Smooth muscle cell (in vitro differentiated cells): ENCODE measurements at regions not wholly inside any gene's neighbourhood (a gene's known extent, or its start where the extent isn't known, plus 50 kb on each side); places are given as distances from the start of the nearest gene placed in this dataset.

Experiments used
- DNase-seq: peaks from one replicate; lab custom pipeline; 2025; ENCODE audit not compliant: unreplicated experiment; lab: John Stamatoyannopoulos, UW
- H2AFZ ChIP-seq: fragments of 200-600 bp; sonication (generic); 2 replicates; pipeline ENCODE4 v1.6.0; 2016; ENCODE audit warnings: antibody characterized with exemption, low read depth, mild to moderate bottlenecking
- H3F3A ChIP-seq: fragments of 200-600 bp; sonication (generic); 2 replicates; pipeline ENCODE4 v1.6.0; 2017; ENCODE audit warnings: antibody characterized with exemption, low read depth
- H3K27ac ChIP-seq: fragments of 200-600 bp; sonication (generic); 2 replicates; pipeline ENCODE4 v1.5.1; 2016; ENCODE audit warnings: low read depth, mild to moderate bottlenecking
- H3K27me3 ChIP-seq: fragments of 200-600 bp; sonication (generic); 2 replicates; pipeline ENCODE4 v1.6.1; 2016; ENCODE audit warnings: low read depth, mild to moderate bottlenecking
- H3K36me3 ChIP-seq: fragments of 200-600 bp; sonication (generic); 2 replicates; pipeline ENCODE4 v1.5.1; 2016; ENCODE audit warnings: low read depth
- H3K4me1 ChIP-seq: fragments of 200-600 bp; sonication (generic); 2 replicates; pipeline ENCODE4 v1.5.1; 2016; ENCODE audit warnings: low read depth
- H3K4me2 ChIP-seq: fragments of 200-600 bp; sonication (generic); 2 replicates; pipeline ENCODE4 v1.6.0; 2016; ENCODE audit warnings: mild to moderate bottlenecking
- H3K4me3 ChIP-seq: fragments of 200-600 bp; sonication (generic); 2 replicates; pipeline ENCODE4 v1.5.1; 2016; ENCODE audit warnings: mild to moderate bottlenecking
- H3K79me2 ChIP-seq: fragments of 200-600 bp; sonication (generic); 2 replicates; pipeline ENCODE4 v1.6.0; 2016; ENCODE audit warnings: low read depth, mild to moderate bottlenecking
- H3K9ac ChIP-seq: fragments of 200-600 bp; sonication (generic); 2 replicates; pipeline ENCODE4 v1.6.0; 2016; ENCODE audit warnings: low read depth
- H3K9me3 ChIP-seq: fragments of 200-600 bp; sonication (generic); replicated peaks from 2 replicates; pipeline ENCODE4 v1.5.1; 2016; ENCODE audit warnings: low read depth
- H4K20me1 ChIP-seq: fragments of 200-600 bp; sonication (generic); 2 replicates; pipeline ENCODE4 v1.6.0; 2016; ENCODE audit warnings: low read depth
- WGBS: methylation state at CpG from one replicate; pipeline ENCODE4 v1.1.7; 2016; ENCODE audit warnings: low lambda C conversion rate; 5-methylcytosine and 5-hydroxymethylcytosine counted together
- TF ChIP-seq, protein P1 (sequence below): fragments of 200-600 bp; sonication (generic); IDR thresholded peaks from 2 replicates; pipeline ENCODE4 v1.5.1; 2017; ENCODE audit warnings: borderline replicate concordance, mild to moderate bottlenecking, antibody characterized with exemption; ENCODE audit not compliant: insufficient read depth, poor library complexity, severe bottlenecking

DNA sequence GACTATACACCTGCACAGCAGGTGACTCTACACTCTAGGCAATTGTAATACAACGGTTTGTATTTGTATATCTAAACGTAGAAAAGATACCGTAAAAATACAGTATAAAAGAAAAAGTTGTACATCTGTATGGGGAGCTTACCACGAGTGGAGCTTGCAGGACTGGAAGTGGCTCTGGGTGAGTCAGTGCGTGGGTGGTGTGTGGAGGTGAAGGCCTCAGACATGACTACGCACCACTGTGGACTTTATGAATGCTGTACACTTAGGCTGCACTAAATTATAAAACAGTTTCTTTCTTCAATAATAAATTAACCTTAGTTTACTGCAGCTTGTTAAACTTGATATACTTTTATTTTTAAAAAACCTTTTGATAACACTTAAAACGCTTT lies 85.0 kb upstream of the FAT1 start:
- Histone ChIP-seq H3K27ac (peak overlapping the region; percentile 87), H3K36me3 (no peaks in the 10 kb centered on the region), H3F3A (no peaks in the 10 kb centered on the region), H3K9ac (peak overlapping the region; percentile 27), H3K4me2 (peak overlapping the region; percentile 74), H4K20me1 (no peaks in the 10 kb centered on the region), H3K4me1 (peaks cover 22% of the 10 kb centered on the region), H3K9me3 (no peaks in the 10 kb centered on the region), H2AFZ (no peak overlapping the region), H3K27me3 (no peaks in the 10 kb centered on the region), H3K4me3 (no peak overlapping the region), H3K79me2 (no peaks in the 10 kb centered on the region)
- no peak for DNase-seq
- TF ChIP-seq, protein P1, sequence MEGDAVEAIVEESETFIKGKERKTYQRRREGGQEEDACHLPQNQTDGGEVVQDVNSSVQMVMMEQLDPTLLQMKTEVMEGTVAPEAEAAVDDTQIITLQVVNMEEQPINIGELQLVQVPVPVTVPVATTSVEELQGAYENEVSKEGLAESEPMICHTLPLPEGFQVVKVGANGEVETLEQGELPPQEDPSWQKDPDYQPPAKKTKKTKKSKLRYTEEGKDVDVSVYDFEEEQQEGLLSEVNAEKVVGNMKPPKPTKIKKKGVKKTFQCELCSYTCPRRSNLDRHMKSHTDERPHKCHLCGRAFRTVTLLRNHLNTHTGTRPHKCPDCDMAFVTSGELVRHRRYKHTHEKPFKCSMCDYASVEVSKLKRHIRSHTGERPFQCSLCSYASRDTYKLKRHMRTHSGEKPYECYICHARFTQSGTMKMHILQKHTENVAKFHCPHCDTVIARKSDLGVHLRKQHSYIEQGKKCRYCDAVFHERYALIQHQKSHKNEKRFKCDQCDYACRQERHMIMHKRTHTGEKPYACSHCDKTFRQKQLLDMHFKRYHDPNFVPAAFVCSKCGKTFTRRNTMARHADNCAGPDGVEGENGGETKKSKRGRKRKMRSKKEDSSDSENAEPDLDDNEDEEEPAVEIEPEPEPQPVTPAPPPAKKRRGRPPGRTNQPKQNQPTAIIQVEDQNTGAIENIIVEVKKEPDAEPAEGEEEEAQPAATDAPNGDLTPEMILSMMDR, result no peak
- WGBS, result 44% methylated on average over 7 of the region's 7 CpGs

DNA sequence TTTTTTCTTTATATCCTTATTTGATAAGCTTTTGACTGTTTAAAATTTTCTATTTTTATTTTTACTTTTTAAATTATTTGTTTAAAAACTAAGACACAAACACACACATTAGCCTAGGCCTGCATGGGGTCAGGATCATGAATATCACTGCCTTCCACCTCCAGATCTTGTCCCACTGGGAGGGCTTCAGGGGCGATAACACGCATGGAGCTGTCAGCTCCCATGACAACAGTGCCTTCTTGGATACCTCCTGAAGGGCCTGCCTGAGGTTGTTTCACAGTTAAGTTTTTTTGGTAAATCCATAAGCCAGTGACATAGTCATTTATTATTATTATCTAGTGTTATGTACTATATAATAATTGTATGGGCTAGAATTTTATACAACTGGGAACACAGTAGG lies 85.4 kb upstream of the FAT1 start:
- H3K79me2 ChIP-seq, result no peaks in the 10 kb centered on the region
- no peaks in the 10 kb centered on the region for H3K27me3 ChIP-seq
- H3K4me3 ChIP-seq, result no peak overlapping the region
- no peaks in the 10 kb centered on the region for H3K9me3 ChIP-seq
- H3K36me3 ChIP-seq, result no peaks in the 10 kb centered on the region
- H3K27ac ChIP-seq, result peak overlapping the region; percentile 87
- peaks cover 22% of the 10 kb centered on the region for H3K4me1 ChIP-seq
- H4K20me1 ChIP-seq, result no peaks in the 10 kb centered on the region
- H2AFZ ChIP-seq, result no peak overlapping the region
- peak overlapping the region; percentile 74 for H3K4me2 ChIP-seq
- DNase-seq, result no peak
- 84% methylated on average over 2 of the region's 2 CpGs for WGBS
- TF ChIP-seq, protein P1, result no peak
- H3F3A ChIP-seq, result no peaks in the 10 kb centered on the region
- peak overlapping the region; percentile 25 for H3K9ac ChIP-seq

DNA sequence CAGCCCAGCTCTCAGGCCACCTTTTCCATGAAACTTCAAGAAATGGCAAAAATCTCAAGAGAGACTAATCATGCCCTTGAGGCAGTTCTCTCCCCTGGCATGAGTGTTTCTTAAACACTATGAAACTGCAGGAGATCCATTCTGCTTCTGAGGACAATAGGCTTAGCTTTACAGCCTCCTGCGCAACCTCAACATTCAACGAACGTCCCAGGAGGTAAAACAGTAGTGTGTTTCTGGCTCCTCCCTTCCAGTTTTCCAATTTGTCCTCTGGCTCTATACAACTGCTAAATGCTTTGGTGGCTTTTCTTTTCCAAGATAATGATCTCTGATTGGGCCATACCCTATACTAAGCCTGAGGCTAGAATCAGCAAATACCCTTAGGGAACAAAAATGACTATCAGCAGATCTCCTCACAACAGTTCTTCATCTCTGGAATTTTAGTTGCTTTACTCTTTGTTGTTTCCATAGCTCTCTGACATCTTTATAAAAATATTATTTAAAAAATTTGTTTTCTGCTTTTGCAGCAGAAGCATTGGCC lies 87.0 kb upstream of the FAT1 start:
- Histone ChIP-seq H3K4me2 (no peak overlapping the region), H3K9me3 (no peaks in the 10 kb centered on the region), H3K9ac (no peak overlapping the region), H3K4me1 (peaks cover 22% of the 10 kb centered on the region), H3K79me2 (no peaks in the 10 kb centered on the region), H3K4me3 (no peak overlapping the region), H4K20me1 (no peaks in the 10 kb centered on the region), H2AFZ (no peak overlapping the region), H3K36me3 (no peaks in the 10 kb centered on the region), H3F3A (no peaks in the 10 kb centered on the region), H3K27ac (no peak overlapping the region), H3K27me3 (no peaks in the 10 kb centered on the region)
- TF ChIP-seq, protein P1, result no peak
- WGBS, result 43% methylated on average over 3 of the region's 3 CpGs
- no peak for DNase-seq

DNA sequence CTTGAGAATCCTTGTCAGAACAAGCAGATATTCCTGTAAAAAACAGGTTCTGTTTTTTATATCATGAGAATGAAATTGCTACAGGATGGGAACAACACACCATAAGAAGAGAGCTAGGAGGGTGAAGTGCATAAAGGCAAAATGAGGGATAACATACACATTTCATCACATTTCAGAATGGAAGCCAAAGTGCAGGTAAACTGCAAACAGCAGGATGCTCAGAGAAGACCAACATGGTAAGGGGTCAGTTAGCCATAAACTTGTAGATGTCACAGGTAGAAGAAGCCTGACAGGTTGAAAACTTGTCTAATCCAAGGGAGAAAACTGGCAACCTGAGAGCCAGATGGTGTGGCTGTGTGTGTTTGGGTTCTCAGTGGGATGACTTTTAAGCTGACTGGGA lies 88.9 kb upstream of the FAT1 start:
- Histone ChIP-seq H3K79me2 (no peaks in the 10 kb centered on the region), H3K36me3 (no peaks in the 10 kb centered on the region), H2AFZ (no peak overlapping the region), H3K9me3 (no peaks in the 10 kb centered on the region), H3K4me1 (peaks cover 18% of the 10 kb centered on the region), H3F3A (no peaks in the 10 kb centered on the region), H3K27me3 (no peaks in the 10 kb centered on the region), H4K20me1 (no peaks in the 10 kb centered on the region), H3K27ac (no peak overlapping the region), H3K4me3 (no peak overlapping the region), H3K4me2 (no peak overlapping the region), H3K9ac (no peak overlapping the region)
- TF ChIP-seq, protein P1, result no peak
- no peak for DNase-seq
